TTC549 (cell line): ENCODE measurements at regions not wholly inside any gene's neighbourhood (a gene's known extent, or its start where the extent isn't known, plus 50 kb on each side); places are given as distances from the start of the nearest gene placed in this dataset.

ENCODE experiments used
- FAIRE-seq: peaks from 2 replicates; lab custom pipeline; 2012; peaks lifted over from hg19 to GRCh38; lab: Jason Lieb, UNC

GRCh38 chr21:18191139-18191538, 53.5 kb upstream of the CHODL start:
- FAIRE-seq: no peak

- no peak for FAIRE-seq
Observed at GRCh38 chr21:18178509-18178908, 66.1 kb upstream of the CHODL start.

- no peak for FAIRE-seq
Observed at GRCh38 chr21:18174370-18174769, 70.3 kb upstream of the CHODL start.

GRCh38 chr21:18170829-18171228, 73.8 kb upstream of the CHODL start:
- no peak for FAIRE-seq

- no peak for FAIRE-seq
Observed at GRCh38 chr21:18170221-18170620, 74.4 kb upstream of the CHODL start.

DNA sequence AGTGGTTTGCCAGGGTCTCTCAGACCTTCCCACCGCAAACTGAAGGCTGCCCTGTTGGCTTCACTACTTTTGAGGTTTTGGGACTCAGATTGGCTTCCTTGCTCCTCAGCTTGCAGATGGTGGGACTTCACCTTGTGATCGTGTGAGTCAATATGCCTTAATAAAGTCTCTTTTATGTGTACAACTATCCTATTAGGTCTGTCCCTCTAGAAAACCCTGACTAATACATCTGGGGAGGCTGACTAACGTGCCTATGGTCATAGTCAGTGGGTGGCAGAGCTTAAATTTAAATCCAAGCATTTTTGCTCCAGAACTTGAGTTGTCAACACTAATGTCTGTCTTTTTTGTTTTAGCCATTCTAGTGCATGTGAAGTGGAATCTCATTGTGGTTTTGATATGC, 76.5 kb upstream of the CHODL start:
- FAIRE-seq: no peak

GRCh38 chr21:18164933-18165332, 79.7 kb upstream of the CHODL start:
- no peak for FAIRE-seq

DNA sequence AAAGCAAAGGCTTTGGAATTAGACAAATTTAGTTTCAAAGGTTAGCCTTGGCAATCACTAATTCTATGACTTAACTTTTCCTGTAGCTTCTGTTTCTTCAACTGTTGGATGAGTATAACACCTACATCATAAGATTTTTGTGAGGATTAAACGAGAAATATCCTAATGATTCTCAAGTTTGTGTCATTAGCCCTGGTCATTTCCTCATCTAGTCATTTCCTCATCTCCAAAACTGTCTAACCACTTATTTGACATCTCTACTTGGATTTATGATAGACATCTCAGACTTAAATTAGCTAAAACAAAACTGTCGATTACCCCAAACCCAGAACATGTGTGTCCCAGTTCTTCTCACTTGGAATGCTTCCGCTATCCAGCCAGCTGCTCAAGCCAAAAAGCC, 80.2 kb upstream of the CHODL start:
- FAIRE-seq: no peak

DNA sequence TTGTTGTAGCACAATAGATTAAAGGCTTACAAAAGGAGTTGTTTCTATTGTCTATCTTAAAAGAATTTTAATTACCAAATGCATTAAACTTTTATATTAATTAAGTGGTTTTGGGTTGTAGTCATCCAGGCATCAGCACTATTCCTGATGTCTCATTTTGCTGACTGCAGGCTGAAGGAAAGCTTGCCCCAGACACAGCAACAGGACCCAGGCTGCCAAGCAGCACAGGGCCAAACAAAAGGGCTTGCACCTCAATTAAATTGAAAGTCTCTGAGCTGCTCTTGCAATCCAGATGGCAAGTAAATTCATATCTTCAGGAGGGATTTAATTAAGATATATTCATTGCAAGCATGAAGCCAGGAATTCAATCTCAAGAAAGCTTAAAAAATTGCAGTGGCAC, 80.7 kb upstream of the CHODL start:
- FAIRE-seq: no peak

- FAIRE-seq: no peak
Observed at GRCh38 chr21:18161841-18162240, 82.8 kb upstream of the CHODL start.

GRCh38 chr21:18157406-18157805, 87.2 kb upstream of the CHODL start:
- no peak for FAIRE-seq

- FAIRE-seq: no peak
Observed at GRCh38 chr21:18155508-18156193, 89.0 kb upstream of the CHODL start.

- no peak for FAIRE-seq
Observed at GRCh38 chr21:18153063-18153462, 91.6 kb upstream of the CHODL start.

DNA sequence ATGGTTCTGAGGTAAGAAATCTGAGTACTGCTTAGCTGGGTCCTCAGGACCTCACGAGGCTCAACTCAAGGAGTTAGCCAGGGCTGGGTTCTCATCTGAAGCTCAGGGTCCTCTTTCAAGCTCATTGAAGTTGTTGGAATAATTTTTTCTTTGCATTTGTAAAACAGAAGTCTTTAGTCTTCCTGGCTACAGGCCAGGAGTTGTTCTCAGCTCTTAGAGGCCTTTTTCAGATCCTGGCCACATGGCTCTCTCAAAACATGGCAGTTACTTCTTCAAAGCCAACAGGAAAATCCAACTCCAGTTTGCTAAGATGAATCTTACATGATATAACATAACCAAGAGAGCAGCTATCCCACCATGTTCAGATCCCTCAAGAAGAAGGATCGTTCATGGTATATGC, 92.3 kb upstream of the CHODL start:
- FAIRE-seq: no peak

DNA sequence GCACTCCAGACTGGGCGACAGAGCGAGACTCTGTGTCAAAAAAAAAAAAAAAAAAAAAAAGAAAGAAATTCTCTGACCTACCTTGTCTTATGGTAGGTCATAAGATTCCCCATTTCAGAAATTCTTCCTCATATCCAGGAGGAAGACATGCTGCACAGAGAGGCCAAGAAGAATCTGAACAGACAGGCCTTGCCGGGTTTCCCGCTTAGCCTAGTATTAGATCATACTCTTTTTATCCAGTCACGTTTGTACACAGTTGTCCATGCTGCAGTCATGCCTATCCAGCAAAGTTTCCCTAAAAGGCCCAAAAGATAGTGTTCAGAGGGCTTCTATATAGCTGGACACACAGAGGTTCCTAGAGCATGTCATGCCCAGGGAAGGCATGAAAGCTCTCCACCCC, 93.6 kb upstream of the CHODL start:
- no peak for FAIRE-seq

- no peak for FAIRE-seq
Observed at GRCh38 chr21:18148401-18148800, 96.2 kb upstream of the CHODL start.

GRCh38 chr21:18147678-18148077, 97.0 kb upstream of the CHODL start:
- no peak for FAIRE-seq

DNA sequence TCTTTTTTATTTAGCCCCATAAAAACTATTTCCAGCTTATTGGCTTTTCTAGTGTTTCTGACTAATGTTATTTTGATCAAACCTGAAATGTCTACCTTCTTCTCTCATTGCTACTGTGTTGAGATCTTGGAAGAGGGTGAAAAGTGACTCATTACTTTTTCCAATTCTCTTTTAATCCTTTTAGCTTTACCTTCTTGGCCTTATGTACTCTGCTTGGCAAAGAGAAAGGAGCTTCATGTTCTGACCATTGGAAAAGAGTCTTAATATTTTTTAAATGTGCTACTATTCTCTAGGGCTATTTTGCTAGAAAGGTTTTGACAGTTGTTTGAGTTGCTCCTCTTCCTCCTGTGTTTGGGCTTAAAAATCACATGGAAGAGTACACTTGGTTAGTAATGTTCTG, 97.8 kb upstream of the CHODL start:
- FAIRE-seq: no peak

- no peak for FAIRE-seq
Observed at GRCh38 chr21:18144339-18144738, 100.3 kb upstream of the CHODL start.

GRCh38 chr21:18142655-18143054, 102.0 kb upstream of the CHODL start:
- FAIRE-seq: no peak

GRCh38 chr21:18138507-18138906, 106.1 kb upstream of the CHODL start:
- no peak for FAIRE-seq

DNA sequence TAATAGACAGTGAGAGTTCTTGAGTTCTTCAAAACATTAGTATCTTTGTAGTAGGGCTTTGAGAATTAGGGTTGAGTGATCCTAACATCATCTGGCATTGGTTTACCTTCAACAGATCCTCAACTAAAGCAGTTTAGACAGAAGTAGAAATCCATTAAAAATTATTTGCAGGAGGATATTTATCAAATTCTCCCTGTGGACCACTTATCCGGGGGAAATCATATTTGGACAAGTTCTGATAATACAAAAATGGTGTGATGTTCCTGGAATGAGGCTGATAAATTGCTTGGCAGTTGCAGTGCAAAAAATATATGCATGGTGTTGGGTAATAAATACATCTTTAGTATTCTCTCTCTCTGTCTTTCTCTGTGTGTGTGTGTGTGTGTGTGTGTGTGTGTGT, 115.1 kb upstream of the CHODL start:
- FAIRE-seq: no peak

- no peak for FAIRE-seq
Observed at GRCh38 chr21:18118566-18118965, 126.1 kb upstream of the CHODL start.

GRCh38 chr21:18117176-18117575, 127.5 kb upstream of the CHODL start:
- no peak for FAIRE-seq

DNA sequence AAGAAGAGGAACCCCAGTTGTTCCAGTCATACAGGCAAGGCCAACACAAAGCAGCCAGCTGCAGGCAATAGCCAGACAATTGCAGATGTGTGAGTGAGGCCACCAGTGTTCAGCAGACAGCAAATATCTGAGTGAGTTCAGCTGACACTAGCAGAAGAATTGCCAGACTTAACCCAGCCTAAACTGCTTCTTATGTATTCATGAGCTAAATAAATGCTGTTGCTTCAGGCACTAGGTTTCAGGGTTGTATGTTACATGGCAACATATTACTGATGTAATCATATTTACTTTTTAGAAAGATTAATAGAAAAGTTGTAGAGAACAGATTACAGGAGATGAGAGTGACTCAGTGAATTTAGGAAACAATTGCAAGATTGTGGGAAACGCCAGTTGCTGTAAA, 129.8 kb upstream of the CHODL start:
- FAIRE-seq: no peak
